Suppressor macrophage treated with lipopolysaccharide for 1 hour (primary cell): ENCODE measurements at regions not wholly inside any gene's neighbourhood (a gene's known extent, or its start where the extent isn't known, plus 50 kb on each side); places are given as distances from the start of the nearest gene placed in this dataset.
"Not testable (repeated sequence)": the region's sequence is repeated elsewhere in the genome, so short reads cannot be mapped to it uniquely, and the experiment has no call there.

Source experiments
- DNase-seq, 3 donors: peaks; one replicate each; pipeline ENCODE4 v3.0.0-alpha.2; 2020 to 2022

DNA sequence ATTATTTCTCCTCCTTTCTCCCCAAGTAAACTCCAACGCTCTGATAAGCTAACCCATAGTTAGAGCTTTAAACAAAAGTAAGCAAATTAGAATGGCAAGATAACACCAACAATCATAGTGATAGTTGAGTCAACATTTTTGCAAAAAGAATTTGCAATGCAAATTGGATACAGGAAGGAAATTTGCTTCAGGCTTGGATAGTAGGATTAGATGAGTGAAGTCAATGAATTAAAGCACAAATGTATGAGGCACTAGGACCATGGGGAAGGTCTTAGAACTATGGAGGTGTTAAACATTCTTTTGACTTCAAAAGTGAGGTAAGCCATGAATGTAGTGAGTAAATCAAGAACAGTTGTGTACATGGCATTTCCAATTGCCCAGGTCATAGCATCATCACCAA is 289.8 kb upstream of the GRAMD2B start:
- DNase-seq = no peak

DNA sequence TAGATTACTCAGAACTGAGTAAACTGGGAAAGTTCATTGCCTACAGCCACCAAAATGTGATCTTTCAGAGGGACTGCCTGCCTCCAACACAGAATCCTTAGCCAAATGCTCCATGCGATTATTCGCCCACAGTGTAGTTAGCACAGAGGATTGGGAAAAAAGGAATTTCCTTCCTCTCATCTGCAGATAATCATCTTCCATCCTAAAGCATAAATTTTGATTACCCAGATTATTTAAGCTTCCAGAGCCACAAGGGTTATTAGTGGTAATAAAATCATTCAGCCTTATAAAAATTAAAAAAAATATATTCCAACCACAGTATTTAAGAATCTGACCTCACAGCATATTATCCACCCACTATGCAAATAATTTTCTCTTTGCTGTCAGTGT is 285.3 kb upstream of the GRAMD2B start:
- DNase-seq = no peak

DNA sequence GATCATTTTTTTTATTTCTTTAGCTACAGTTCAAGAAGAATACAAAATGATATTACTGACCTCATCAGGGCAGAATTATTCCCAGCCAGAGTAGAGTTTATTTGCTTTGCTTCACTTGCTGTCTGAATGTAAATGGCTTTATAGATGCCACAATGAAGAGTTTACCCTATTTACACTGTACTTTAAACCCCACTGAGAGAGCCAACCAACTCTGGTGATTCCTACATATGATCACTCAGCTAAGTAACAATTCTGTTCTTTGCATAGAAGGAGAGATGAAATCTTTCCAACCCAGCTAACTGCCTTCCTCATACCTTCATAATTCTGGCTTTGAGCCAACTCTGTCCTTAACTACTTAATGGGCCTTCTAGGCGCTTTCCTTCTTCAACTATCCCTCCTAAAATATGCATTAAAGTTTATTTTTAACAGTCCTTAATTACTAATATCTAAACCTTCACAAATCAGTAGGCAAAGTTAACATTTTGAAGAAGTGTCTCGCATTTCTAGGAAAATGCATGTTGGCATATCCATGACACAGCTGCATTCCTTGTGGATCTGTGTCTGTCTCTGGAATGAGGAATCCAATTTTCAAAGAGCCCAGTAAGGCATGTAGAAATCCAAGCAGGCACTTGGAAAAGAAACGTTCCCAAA is 284.8 kb upstream of the GRAMD2B start:
- no peak for DNase-seq

DNA sequence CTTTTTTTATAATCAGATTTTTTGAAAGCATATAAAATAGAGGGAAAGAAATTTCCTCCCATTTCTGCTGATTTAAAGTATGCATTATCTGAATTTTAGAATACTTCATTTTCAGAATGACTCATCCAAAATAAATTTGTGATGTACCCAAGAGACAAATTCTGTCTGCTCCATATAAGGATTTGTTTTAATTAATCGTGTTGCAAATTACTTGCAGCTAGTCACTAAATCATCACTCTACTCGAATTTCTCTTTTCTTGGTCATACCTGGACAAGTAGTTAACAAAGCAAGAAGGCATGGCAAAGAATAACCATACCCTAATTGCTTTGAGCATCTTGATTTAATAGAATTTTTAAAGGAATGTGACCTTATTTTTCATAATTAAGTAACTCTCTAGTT is 284.1 kb upstream of the GRAMD2B start:
- no peak for DNase-seq

DNA sequence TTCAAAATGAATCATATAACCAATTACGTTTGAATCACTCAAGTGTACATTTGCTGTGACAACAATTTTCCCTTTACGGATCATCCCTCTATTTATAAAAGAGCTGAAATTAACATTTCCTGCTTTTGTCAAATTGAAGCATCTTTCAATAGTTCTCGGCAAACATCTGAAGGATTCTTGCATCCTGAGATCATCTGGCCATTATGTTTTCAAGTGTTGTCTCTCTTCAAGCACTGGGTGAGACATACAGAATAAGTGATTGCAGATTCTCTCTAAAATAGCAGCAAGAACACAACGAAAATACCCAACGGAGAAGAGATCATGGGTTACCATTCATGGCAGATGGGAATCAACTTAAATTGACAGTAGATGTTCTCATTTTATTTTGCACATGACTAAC is 283.4 kb upstream of the GRAMD2B start:
- DNase-seq = no peak

DNA sequence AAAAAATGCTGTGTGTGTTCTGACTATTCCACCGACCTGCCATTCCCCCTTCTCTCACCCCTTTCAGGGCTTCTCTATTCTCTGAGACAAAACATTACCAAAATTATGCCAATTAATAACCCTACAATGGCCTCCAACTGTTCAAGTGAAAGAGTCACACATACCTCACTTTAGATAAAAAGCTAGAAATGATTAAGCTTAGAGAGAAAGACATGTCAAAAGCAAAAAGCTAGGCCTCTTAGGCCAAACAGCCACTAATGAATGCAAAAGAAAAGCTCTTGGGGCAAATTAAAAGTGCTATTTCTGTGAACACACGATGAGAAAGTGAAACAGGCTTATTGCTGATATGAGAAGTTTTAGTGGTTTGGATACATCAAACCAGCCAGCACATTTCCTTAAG is 279.6 kb upstream of the GRAMD2B start:
- DNase-seq = no peak

DNA sequence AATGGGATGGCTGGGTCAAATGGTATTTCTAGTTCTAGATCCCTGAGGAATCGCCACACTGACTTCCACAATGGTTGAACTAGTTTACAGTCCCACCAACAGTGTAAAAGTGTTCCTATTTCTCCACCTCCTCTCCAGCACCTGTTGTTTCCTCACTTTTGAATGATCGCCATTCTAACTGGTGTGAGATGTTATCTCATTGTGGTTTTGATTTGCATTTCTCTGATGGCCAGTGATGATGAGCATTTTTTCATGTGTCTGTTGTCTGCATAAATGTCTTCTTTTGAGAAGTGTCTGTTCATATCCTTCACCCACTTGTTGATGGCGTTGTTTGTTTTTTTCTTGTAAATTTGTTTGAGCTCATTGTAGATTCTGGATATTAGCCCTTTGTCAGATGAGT is 272.9 kb upstream of the GRAMD2B start:
- DNase-seq = not testable (repeated sequence)

DNA sequence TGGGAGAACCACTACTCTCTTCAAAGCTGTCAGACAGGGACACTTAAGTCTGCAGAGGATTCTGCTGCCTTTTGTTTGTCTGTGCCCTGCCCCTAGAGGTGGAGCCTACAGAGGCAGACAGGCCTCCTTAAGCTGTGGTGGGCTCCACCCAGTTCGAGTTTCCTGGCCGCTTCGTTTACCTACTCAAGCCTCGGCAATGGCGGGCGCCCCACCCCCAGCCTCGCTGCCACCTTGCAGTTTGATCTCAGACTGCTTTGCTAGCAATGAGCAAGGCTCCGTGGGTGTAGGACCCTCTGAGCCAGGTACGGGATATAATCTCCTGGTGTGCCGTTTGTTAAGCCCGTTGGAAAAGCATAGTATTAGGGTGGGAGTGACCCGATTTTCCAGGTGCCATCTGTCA is 267.9 kb upstream of the GRAMD2B start:
- not testable (repeated sequence) for DNase-seq

DNA sequence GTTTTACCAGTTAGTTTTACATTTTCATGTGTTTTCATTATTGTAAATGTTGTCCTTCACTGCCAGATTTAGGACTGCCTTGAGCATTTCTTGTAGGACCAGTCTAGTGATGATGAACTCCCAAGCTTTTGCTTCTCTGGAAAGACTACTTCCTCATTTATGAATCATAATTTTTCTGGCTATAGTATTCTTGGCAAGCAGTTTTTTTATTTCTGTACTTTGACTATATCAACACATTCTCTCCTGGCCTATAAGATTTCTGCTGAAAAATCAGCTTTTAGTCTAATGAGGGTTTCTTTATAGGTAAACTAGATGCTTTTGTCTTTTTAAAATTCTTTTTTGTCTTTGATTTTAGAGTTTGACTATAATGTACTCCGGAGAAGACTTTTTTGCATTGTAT is 256.8 kb upstream of the GRAMD2B start:
- no peak for DNase-seq

DNA sequence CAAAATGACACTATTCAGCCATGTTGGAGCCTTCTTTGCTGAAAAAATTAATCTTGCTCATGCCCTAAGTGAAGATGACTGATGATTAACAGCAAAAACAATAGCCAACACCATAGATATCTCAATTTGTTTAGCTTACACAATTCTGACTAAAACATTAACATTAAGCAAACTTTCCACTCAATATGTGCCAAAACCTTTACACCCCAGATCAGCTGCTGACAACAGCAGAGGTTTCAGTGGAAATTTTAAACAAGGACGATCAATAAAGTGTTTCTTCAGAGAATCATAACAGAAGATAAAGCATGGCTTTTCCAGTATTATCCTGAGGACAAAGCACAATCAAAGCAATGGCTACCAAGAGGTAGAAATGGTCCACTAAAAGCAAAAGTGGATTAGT is 254.4 kb upstream of the GRAMD2B start:
- DNase-seq = no peak

DNA sequence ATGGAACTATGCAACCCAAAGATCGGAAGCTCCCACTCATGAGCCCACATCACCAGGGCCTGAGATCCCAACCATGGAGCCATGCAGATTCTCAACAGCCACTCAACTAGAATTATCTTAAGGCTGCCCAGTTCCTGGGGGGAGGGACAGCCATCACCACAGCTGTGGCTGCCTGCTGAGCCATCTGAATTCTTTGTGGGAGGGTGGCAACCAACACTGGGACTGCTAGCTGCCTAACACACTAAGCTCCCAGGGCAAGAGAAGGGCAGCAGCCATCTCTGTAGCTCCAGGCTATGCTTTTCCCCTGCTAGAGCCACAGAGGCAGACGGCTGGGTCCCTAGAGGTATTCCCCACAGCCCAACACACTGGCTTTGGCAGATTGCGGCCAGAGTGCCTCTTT is 251.3 kb upstream of the GRAMD2B start:
- DNase-seq = no peak

DNA sequence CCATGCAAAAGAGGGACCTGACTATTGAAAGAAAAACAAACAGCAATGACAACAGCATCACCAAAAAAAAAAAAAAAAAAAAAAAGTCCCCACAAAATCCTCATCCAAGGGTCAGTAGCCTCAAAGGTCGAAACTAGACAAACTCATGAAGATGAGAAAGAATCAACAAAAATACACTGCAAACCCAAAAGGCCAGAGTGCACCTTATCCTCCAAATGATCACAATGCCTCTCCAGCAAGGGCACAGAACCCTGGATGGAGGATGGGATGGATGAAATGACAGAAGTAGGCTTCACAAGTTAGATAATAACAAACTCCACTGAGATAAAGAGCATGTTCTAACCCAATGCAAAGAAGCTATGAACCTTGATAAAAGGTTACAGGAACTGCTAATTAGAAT is 250.4 kb upstream of the GRAMD2B start:
- no peak for DNase-seq

DNA sequence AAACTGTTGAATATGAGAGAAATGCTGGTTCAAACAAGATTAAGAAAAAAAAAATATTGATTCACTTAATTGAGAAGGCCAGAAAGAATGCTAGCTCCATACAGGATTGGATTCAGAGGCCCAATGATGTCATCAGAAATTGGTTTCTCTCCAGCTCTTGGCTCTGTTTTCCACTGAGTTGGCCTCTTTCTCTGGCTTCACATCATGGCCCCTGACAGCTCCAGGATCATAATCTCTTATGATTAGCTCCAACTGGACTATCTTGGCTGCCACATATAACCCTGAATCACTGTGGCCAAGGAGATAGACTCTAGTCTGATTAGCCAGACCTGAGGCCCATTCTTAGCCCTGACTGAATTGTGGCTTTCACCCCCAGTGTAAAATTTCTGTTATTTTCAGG is 244.7 kb upstream of the GRAMD2B start:
- DNase-seq = no peak

DNA sequence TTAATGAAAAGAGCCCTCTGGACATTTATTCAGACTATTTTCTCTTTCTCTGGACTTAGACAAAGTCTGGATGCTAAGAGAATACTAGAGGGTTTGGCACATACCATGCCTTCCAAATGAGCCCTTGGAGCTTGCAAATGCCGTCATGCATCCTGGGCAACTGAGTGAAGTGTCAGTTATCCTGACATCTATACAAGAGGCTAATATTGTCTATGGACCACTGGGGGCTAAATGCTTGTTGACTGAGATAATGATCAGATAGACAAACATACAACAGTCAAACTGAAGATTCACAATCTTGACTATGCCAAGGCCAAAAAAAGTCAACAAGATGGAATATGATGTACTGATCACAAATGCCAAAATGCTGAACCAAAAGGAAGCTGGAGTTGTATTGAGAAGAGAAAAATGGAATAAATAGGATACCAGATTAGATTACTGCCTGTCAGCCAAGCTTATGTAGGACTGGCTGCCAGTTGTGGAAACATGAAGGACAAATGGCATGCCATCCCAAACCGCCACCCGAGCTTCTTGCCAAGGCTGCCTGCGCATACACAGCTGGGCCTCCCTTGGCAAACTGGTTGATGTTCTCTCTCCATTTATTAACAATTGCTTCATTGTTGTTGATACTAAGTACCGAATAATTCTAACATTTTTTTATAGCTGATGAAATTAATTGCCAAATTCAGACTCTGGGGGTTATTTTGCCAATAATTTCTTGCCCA is 240.1 kb upstream of the GRAMD2B start:
- no peak for DNase-seq

DNA sequence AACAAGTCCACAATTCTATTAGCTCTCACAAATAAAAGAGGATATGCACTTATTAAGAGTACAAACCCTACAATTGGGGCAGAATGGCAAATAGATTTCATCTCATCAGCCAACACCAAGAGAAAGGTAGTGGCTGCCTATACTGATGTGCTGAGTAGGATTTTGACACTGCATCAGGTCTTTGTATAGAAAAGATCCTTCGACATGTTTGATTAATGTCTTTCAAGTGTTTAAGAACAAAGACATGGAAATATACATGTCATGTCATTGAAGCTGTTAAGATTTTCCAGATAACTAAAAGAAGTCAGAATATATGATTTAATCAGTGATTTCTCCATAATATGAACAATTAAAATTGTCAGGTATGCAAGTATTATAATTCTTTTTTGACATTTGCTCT is 238.7 kb upstream of the GRAMD2B start:
- DNase-seq = no peak

DNA sequence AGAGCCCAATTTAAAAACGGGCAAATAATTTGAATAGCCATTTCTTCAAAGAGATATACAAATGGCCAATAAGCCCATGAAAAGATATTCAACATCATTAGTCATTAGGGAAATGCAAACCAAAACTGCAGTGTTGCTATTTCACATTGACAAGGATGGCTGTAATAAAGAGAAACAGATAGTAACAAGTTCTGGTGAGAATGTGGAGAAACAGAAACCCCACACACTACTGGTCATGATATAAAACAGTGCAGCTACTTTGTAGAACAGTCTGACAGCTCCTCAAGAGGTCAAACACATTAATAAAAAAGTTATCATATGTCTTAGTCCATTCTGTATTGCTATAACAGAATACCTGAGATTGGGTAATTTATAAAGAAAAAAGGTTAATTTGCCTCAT is 237.0 kb upstream of the GRAMD2B start:
- no peak for DNase-seq

DNA sequence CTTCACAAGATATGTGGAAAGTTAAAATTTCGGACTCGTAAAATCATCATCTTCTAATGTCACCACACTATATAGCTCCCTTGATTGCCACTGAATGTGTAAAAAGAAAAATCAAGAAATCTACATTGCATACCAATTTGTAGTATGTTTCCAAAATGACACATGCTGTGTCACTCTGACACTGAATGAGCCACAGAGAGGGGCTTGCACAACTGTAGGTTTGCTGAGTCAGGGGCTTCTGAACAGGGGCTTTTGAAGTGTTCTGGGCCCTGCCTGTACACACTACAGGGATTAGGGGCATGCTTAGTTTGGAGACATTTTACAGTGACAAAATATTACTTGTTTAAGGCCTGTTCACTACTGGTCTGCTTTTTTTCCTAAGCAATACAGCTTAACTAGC is 234.4 kb upstream of the GRAMD2B start:
- DNase-seq = no peak

DNA sequence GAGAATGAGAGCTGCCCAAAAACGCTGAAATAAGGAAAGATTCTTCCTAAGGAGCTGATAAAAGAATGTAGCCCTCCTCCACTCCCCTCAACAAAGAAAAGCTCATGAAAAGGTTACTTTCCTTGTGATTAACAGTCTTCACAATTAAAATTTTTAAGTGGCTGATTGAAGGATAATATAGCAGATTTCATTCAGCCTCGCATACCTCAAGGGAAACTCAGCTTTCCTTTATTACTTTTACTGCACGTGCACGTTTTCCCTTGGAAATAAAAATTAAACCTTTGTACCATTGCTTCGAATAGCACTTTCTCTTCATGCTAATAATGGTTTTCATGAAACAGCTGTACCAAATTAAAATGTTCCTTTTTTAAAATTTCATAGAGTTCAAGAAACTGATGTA is 234.0 kb upstream of the GRAMD2B start:
- no peak for DNase-seq

DNA sequence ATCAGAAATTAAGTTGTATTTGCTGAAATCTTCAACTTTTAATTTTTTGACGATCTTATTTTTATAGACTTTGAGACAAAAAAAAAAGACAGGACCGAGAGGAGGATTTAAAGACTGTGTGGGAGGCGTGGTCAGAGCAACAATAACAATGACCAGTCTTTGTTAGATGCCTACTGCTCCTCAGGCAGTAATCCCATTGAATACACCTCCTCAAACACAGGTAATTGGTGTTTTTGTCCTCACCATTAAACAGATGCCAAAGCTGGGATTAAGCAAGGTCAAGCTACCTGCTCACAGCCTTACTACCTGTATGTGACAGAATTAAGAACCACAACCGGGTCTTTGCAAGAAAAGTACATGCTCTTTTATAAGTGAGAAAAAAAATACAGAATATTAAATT is 233.3 kb upstream of the GRAMD2B start:
- no peak for DNase-seq

DNA sequence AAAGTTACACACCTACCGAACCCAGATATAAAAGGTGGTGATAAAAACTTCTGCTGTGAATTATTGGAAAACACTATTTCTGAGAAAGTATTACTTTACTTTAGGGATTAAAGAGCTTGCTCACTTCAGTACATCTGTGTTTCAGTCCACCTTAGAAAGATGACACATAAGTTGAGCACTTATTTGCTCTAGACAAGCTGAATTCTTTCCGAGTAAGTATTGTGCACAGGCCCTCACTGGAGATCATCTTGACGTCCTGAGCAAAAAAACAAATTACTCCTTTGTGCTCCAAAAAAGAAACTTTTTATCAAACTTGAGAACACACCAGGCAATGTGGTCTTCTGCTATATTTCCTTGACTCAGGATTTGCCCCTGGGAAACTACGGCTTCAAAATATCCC is 231.0 kb upstream of the GRAMD2B start:
- no peak for DNase-seq

DNA sequence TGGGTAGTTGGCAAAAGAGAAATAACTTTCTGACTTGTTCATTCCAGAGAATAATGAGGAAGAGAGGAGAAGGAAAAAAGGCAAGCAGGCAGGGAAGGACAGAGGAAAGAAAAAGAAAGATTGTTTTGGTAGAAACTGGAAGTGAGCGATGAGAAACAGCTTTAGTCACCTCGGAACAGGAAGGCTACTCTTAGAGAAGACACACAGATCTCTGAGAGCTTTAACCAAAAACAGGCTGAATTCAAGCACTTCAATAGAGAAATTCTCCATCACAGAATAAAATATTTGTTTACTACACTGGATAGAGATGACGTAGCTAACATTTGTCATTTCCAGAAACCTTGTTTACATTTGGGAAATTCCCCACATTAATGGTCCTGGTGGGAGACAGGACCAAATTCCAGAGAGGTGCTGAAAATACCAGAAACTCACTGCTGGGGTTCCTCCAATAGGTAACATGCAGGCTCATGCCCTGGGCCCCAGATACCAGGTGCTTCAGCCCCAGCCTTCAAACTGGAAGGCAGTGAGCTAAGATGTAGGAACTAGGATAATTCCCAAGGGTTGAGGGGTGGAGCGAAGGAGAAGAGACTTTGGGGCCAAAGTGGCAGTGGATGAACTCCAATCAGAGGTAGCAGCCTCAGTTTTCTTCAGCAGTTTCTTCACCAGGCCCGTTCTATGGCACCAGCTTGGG is 227.7 kb upstream of the GRAMD2B start:
- no peak for DNase-seq

DNA sequence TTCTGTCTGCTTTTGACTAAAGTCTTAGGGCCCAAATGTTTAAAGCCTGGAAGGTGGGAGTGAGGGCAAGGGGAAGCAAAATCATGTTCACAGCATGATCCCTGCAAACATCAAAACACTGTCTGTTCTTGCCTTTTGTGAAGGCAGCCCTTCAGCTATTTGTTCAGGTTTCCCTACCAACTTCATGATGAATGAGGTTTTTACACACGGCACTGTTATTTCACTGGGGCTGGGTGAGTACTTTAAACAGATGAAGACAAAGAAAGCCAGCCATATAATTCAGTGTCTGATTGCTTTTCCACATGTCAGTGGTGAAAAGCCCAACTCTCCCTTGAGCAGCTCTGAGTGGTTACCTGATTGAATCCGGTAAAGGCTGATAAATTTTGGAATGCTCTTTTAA is 224.7 kb upstream of the GRAMD2B start:
- DNase-seq = no peak

DNA sequence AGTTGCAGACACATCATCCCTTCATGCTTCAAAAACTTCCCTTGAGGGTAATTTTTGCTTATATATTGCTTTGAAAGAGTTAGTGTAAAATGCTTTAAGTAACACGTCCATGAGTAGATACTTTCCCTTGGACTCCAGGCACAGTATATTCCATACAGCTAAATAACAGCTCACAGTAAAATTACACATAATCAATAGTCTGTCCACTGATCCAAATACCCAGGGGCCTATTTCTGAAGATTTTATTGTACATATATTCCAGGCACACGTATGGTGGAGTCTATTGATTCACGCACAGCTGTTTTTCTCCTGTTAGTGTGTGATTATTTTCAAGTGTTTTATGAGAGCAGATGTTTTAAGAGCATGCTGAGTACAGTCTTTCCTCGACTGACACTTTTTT is 223.7 kb upstream of the GRAMD2B start:
- DNase-seq = no peak

DNA sequence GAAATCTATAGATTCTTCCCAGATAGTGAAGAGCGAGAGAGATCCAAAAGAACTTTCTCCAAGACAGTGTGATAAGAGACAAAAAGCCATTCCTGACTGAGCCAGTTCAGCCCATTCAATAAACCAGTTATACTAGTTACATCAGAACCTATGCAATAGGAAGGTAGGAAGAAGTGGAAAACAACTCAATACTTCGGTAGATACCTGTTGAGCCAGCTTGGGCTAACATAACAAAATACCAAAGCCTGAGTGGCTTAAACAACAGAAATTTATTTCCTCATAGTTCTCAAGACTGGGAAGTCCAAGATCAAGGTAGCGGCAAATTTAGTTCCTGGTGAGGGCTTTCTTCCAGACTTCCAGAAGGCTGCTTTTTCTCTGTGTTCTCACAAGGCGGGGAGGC is 214.5 kb upstream of the GRAMD2B start:
- no peak for DNase-seq

DNA sequence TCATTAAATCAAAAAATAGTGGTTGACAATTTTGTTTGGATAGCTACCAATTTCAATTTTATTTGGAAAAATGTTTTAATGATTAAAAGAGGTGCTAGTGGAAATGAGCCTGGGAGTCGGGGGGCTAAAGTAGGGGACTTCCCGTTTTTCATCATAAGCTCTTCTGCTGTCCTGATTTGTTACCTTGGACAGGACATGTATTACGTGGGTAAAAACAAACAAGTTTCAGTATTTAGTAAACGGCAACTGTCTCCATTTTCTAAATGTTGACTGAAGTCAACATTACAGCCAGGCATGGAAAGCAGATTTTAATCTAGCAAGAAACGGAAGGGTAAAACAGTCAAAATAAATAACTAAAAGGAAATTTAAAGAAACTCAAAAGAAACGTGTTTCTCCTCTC is 212.3 kb upstream of the GRAMD2B start:
- no peak for DNase-seq
